ENCODE measurements at regions not wholly inside any gene's neighbourhood (a gene's known extent, or its start where the extent isn't known, plus 50 kb on each side); places are given as distances from the start of the nearest gene placed in this dataset.

DNA sequence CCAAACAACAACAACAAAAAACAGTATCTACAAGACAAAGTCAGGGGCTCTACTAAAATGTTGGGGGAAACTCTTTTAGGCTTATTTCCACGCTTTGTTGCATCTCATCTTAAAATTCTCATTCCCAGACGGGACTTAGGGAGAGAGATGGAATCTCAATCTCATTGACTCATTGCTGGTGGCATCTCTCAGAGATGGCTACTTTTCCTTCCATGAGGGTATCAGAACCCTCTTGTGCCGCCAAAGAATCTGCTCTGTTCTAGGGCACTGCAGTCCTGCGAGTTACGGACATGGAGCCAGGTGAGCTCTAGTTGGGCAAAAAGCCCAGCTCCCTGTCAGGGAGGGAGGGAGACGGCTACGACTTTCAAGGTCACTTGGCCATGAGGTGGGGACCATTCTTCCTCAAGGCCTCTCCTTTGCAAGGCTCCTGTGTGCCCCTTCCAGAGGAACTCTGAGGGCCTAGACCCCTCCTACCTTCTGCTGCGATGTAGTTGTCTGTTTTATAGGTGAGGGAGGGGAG lies 68.0 kb downstream of the MYCN start:
- TF ChIP-seq, protein P1, sequence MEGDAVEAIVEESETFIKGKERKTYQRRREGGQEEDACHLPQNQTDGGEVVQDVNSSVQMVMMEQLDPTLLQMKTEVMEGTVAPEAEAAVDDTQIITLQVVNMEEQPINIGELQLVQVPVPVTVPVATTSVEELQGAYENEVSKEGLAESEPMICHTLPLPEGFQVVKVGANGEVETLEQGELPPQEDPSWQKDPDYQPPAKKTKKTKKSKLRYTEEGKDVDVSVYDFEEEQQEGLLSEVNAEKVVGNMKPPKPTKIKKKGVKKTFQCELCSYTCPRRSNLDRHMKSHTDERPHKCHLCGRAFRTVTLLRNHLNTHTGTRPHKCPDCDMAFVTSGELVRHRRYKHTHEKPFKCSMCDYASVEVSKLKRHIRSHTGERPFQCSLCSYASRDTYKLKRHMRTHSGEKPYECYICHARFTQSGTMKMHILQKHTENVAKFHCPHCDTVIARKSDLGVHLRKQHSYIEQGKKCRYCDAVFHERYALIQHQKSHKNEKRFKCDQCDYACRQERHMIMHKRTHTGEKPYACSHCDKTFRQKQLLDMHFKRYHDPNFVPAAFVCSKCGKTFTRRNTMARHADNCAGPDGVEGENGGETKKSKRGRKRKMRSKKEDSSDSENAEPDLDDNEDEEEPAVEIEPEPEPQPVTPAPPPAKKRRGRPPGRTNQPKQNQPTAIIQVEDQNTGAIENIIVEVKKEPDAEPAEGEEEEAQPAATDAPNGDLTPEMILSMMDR (IDR thresholded peaks at IDR 0.05; ENCODE audit: poor library complexity, severe bottlenecking), result no peak
- no peak for TF ChIP-seq EZH2 (IDR thresholded peaks at IDR 0.05; ENCODE audit: borderline replicate concordance, insufficient read depth, low read length, poor library complexity, severe bottlenecking)
- no peak for TF ChIP-seq POLR2AphosphoS5 (IDR thresholded peaks at IDR 0.05)
- TF ChIP-seq, protein P2, sequence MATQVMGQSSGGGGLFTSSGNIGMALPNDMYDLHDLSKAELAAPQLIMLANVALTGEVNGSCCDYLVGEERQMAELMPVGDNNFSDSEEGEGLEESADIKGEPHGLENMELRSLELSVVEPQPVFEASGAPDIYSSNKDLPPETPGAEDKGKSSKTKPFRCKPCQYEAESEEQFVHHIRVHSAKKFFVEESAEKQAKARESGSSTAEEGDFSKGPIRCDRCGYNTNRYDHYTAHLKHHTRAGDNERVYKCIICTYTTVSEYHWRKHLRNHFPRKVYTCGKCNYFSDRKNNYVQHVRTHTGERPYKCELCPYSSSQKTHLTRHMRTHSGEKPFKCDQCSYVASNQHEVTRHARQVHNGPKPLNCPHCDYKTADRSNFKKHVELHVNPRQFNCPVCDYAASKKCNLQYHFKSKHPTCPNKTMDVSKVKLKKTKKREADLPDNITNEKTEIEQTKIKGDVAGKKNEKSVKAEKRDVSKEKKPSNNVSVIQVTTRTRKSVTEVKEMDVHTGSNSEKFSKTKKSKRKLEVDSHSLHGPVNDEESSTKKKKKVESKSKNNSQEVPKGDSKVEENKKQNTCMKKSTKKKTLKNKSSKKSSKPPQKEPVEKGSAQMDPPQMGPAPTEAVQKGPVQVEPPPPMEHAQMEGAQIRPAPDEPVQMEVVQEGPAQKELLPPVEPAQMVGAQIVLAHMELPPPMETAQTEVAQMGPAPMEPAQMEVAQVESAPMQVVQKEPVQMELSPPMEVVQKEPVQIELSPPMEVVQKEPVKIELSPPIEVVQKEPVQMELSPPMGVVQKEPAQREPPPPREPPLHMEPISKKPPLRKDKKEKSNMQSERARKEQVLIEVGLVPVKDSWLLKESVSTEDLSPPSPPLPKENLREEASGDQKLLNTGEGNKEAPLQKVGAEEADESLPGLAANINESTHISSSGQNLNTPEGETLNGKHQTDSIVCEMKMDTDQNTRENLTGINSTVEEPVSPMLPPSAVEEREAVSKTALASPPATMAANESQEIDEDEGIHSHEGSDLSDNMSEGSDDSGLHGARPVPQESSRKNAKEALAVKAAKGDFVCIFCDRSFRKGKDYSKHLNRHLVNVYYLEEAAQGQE (IDR thresholded peaks at IDR 0.05; ENCODE audit: borderline replicate concordance), result no peak
- no peak for TF ChIP-seq EP300 (conservative IDR thresholded peaks at IDR 0.05; ENCODE audit: poor library complexity, severe bottlenecking)
- no peak for TF ChIP-seq RAD21 (conservative IDR thresholded peaks at IDR 0.05)
- no peak for TF ChIP-seq SMC3 (conservative IDR thresholded peaks at IDR 0.05; ENCODE audit: poor library complexity)
- TF ChIP-seq MXI1 (conservative IDR thresholded peaks at IDR 0.05; ENCODE audit: poor library complexity, severe bottlenecking), result no peak
- TF ChIP-seq TAF1 (IDR thresholded peaks at IDR 0.05; ENCODE audit: low read depth), result no peak
